Mesodermal cell (in vitro differentiated cells): ENCODE measurements at regions not wholly inside any gene's neighbourhood (a gene's known extent, or its start where the extent isn't known, plus 50 kb on each side); places are given as distances from the start of the nearest gene placed in this dataset.

Experiments
- H3K27ac ChIP-seq: 2 replicates; pipeline ENCODE4 v1.7.0; 2013; ENCODE audit warnings: mild to moderate bottlenecking, low read depth, low read length, moderate library complexity; ENCODE audit not compliant: severe bottlenecking
- H3K36me3 ChIP-seq: 2 replicates; pipeline ENCODE4 v1.7.1; 2013; ENCODE audit warnings: mild to moderate bottlenecking, low read length, moderate library complexity; ENCODE audit not compliant: control insufficient read depth, insufficient read depth
- H3K4me1 ChIP-seq: one replicate; pipeline ENCODE4 v1.7.1; 2013; ENCODE audit warnings: mild to moderate bottlenecking, low read length; ENCODE audit not compliant: insufficient read depth, control insufficient read depth, poor library complexity, severe bottlenecking
- H3K4me3 ChIP-seq: 2 replicates; pipeline ENCODE4 v1.7.0; 2013; ENCODE audit warnings: low read length, control low read depth, mild to moderate bottlenecking; ENCODE audit not compliant: insufficient read depth, poor library complexity, severe bottlenecking; ENCODE audit errors: extremely low read depth
- H3K9me3 ChIP-seq: 2 replicates; pipeline ENCODE4 v1.7.1; 2013; ENCODE audit warnings: mild to moderate bottlenecking, low read length, moderate library complexity; ENCODE audit not compliant: control insufficient read depth
- WGBS, 2 experiments: methylation state at CpG; one replicate each; pipeline ENCODE4 v1.1.5; 2013; ENCODE audit warnings: missing lambda C conversion rate in 2 of 2; ENCODE audit not compliant: insufficient coverage in 2 of 2; 5-methylcytosine and 5-hydroxymethylcytosine counted together

GRCh38 chr9:28050046-28050445 is 476.8 kb upstream of the C9orf72 start:
- H3K36me3 ChIP-seq = no peaks in the 10 kb centered on the region

GRCh38 chr9:28050941-28051340 is 477.7 kb upstream of the C9orf72 start:
- no peaks in the 10 kb centered on the region for H3K36me3 ChIP-seq
- no peaks in the 10 kb centered on the region for H3K4me1 ChIP-seq
- H3K27ac ChIP-seq = no peak overlapping the region
- no peaks in the 10 kb centered on the region for H3K9me3 ChIP-seq
- no peak overlapping the region for H3K4me3 ChIP-seq
- 91 to 100% methylated on average over 1 of the region's 2 CpGs for WGBS, 2 experiments

More at GRCh38 chr9:28050046-28050445, 476.8 kb upstream of the C9orf72 start:
- no peaks in the 10 kb centered on the region for H3K9me3 ChIP-seq
- no peak overlapping the region for H3K27ac ChIP-seq
- no peak overlapping the region for H3K4me3 ChIP-seq
- no peaks in the 10 kb centered on the region for H3K4me1 ChIP-seq

GRCh38 chr9:28051559-28052503 is 478.6 kb upstream of the C9orf72 start:
- Histone ChIP-seq H3K27ac (no peak overlapping the region), H3K9me3 (no peaks in the 10 kb centered on the region), H3K4me3 (no peak overlapping the region), H3K4me1 (no peaks in the 10 kb centered on the region), H3K36me3 (no peaks in the 10 kb centered on the region)
- WGBS, 2 experiments = 94 to 100% methylated on average over 1 to 2 of the region's 5 CpGs

- H3K36me3 ChIP-seq = no peaks in the 10 kb centered on the region
- H3K9me3 ChIP-seq = no peaks in the 10 kb centered on the region
- no peak overlapping the region for H3K27ac ChIP-seq
- WGBS, 2 experiments = 78 to 87% methylated on average over 3 to 4 of the region's 7 CpGs
- H3K4me1 ChIP-seq = no peaks in the 10 kb centered on the region
- H3K4me3 ChIP-seq = no peak overlapping the region
These were observed 480.0 kb upstream of the C9orf72 start for GRCh38 chr9:28053096-28053777.

DNA sequence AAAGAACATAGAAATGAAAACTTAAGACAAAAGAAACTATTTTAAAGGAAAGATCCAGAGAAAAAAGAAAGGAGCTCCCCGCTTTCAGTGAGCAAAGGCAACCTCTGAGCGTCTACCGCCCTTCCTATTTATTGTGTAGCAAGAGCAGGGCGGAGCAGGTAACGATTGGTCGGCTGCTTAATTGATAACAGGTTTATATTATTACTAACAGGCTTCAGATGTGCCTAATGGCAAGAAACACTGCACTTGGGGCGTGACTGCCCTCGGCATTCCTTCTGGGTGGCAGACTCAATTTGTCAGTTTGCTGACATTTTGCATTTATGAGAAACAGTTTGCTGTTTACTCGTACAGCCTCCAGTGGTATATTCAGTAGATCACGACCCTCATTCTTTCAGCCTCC is 482.7 kb upstream of the C9orf72 start:
- Histone ChIP-seq H3K9me3 (no peaks in the 10 kb centered on the region), H3K27ac (no peak overlapping the region), H3K36me3 (no peaks in the 10 kb centered on the region), H3K4me1 (no peaks in the 10 kb centered on the region), H3K4me3 (no peak overlapping the region)
- WGBS, 2 experiments = 92 to 96% methylated on average over 4 to 5 of the region's 10 CpGs

GRCh38 chr9:28056466-28056865 is 483.2 kb upstream of the C9orf72 start:
- Histone ChIP-seq H3K9me3 (no peaks in the 10 kb centered on the region), H3K4me3 (no peak overlapping the region), H3K4me1 (no peaks in the 10 kb centered on the region), H3K27ac (no peak overlapping the region), H3K36me3 (no peaks in the 10 kb centered on the region)
- WGBS, 2 experiments = 60% methylated on average over 1 of the region's 1 CpG; no CpG with 5 or more reads in 1 of the 2 experiments

GRCh38 chr9:28059192-28059591 is 485.9 kb upstream of the C9orf72 start:
- WGBS, 2 experiments = 91 to 94% methylated on average over 8 of the region's 8 CpGs
- H3K4me1 ChIP-seq = no peaks in the 10 kb centered on the region
- H3K27ac ChIP-seq = no peak overlapping the region
- no peak overlapping the region for H3K4me3 ChIP-seq
- H3K9me3 ChIP-seq = no peaks in the 10 kb centered on the region
- H3K36me3 ChIP-seq = no peaks in the 10 kb centered on the region

DNA sequence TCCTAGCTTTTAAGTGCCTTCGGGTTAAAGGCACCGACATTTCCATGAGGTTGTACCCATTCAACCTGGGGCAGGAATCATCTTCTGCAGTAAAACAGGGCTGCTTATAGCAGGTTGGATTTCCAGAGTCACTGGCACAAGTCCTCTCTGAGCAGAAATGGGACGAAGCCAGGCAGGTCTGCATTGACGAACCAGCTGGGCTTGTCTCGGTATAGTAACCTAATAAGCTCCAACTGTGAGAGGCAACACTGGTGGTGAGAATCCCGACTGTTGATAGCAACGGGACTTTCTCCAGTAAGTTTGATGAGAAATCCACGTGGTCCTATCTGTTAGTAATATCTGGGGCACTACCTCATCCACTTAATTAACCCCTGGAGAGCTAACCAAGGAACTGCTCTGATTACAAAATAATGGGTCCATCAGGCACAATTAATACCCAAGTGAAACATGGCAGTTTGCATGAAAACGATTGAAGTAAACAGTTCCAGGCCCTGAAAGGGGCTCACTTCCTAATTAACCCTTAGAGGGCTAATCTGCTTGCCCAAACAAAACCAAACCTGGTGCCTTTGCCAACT is 491.0 kb upstream of the C9orf72 start:
- Histone ChIP-seq H3K9me3 (no peaks in the 10 kb centered on the region), H3K36me3 (no peaks in the 10 kb centered on the region), H3K4me3 (no peak overlapping the region), H3K4me1 (no peaks in the 10 kb centered on the region), H3K27ac (no peak overlapping the region)
- 85 to 93% methylated on average over 8 to 9 of the region's 9 CpGs for WGBS, 2 experiments

GRCh38 chr9:28073270-28073669 is 500.0 kb upstream of the C9orf72 start:
- no peaks in the 10 kb centered on the region for H3K4me1 ChIP-seq
- WGBS, 2 experiments = 18 to 20% methylated on average over 1 of the region's 1 CpG

GRCh38 chr9:28079677-28080076 is 506.4 kb upstream of the C9orf72 start:
- WGBS, 2 experiments = 87 to 94% methylated on average over 3 of the region's 3 CpGs
- Histone ChIP-seq H3K4me1 (no peaks in the 10 kb centered on the region), H3K27ac (no peak overlapping the region), H3K4me3 (no peak overlapping the region), H3K36me3 (no peaks in the 10 kb centered on the region), H3K9me3 (no peaks in the 10 kb centered on the region)

More at GRCh38 chr9:28073270-28073669, 500.0 kb upstream of the C9orf72 start:
- Histone ChIP-seq H3K36me3 (no peaks in the 10 kb centered on the region), H3K27ac (no peak overlapping the region), H3K4me3 (no peak overlapping the region), H3K9me3 (no peaks in the 10 kb centered on the region)
